Esophagus muscularis mucosa (tissue), 4 donors: ENCODE measurements at regions not wholly inside any gene's neighbourhood (a gene's known extent, or its start where the extent isn't known, plus 50 kb on each side); places are given as distances from the start of the nearest gene placed in this dataset.

Experiments
- DNase-seq: peaks from one replicate; pipeline ENCODE4 v3.0.0-alpha.2; 2017; ENCODE audit errors: extremely low spot score
- H3K27ac ChIP-seq, 4 donors: fragments of 200-600 bp; sonication (generic); replicated peaks in 1 of 4; 1 replicate in 3 of 4; 2 replicates in 1 of 4; pipeline ENCODE4 v1.5.1; 2016 to 2019; ENCODE audit warnings: mild to moderate bottlenecking in 1 of 4
- H3K27me3 ChIP-seq, 4 donors: fragments of 200-600 bp; sonication (generic); one replicate each; pipeline versions ENCODE4 v1.5.1 to v1.6.0; 2016 to 2019
- H3K36me3 ChIP-seq, 4 donors: fragments of 200-600 bp; sonication (generic); one replicate each; pipeline ENCODE4 v1.5.1; 2016 to 2019
- H3K4me1 ChIP-seq, 4 donors: fragments of 200-600 bp; sonication (generic); one replicate each; pipeline ENCODE4 v1.5.1; 2016 to 2019
- H3K4me3 ChIP-seq, 4 donors: fragments of 200-600 bp; sonication (generic); 1 replicate in 2 of 4; 2 replicates in 2 of 4; pipeline ENCODE4 v1.5.1; 2016 to 2019; ENCODE audit warnings: mild to moderate bottlenecking in 4 of 4, moderate library complexity in 1 of 4
- H3K9me3 ChIP-seq, 4 donors: fragments of 200-600 bp; sonication (generic); 1 replicate in 3 of 4; 2 replicates in 1 of 4; pipeline ENCODE4 v1.5.1; 2016 to 2019
- CTCF ChIP-seq, 3 experiments: fragments of 200-600 bp in 2 of 3; fragments of 450-650 bp in 1 of 3; sonication (generic) in 2 of 3; IDR thresholded peaks; one replicate each; pipeline ENCODE4 v1.5.1; 2017 to 2019; ENCODE audit warnings: antibody characterized with exemption in 3 of 3, mild to moderate bottlenecking in 2 of 3, moderate library complexity in 1 of 3
- EP300 ChIP-seq: sonication (generic); formaldehyde crosslinking; IDR thresholded peaks from one replicate; pipeline ENCODE4 v1.6.1; 2017; ENCODE audit warnings: antibody characterized with exemption
- POLR2A ChIP-seq: fragments of 450-650 bp; IDR thresholded peaks from one replicate; pipeline ENCODE4 v1.6.1; 2017; ENCODE audit warnings: antibody characterized with exemption, moderate library complexity, mild to moderate bottlenecking, low read depth
- POLR2AphosphoS5 ChIP-seq, 2 donors: sonication (generic); formaldehyde crosslinking; IDR thresholded peaks; one replicate each; pipeline ENCODE4 v1.6.1; 2017; ENCODE audit warnings: antibody characterized with exemption in 2 of 2
- WGBS: methylation state at CpG from one replicate; pipeline ENCODE4 v1.1.5; 2018; 5-methylcytosine and 5-hydroxymethylcytosine counted together
- intact Hi-C: fragments of 100-400 bp; cut with DNase I; formaldehyde crosslinking; loops from one replicate; pipeline ENCODE4 v1.15.1; 2023

GRCh38 chr3:27574438-27574795 lies 90.2 kb upstream of the SLC4A7 start:
- DNase-seq = no peak
- no peak for TF ChIP-seq EP300
- no peak for TF ChIP-seq CTCF (IDR thresholded peaks at IDR 0.05)
- no peak for TF ChIP-seq POLR2AphosphoS5 (IDR thresholded peaks at IDR 0.05)
- no peak for TF ChIP-seq POLR2A
- Histone ChIP-seq H3K4me3 (no peak overlapping the region), H3K27ac (no peak overlapping the region), H3K9me3 (no peaks in the 10 kb centered on the region), H3K27me3 (no peaks in the 10 kb centered on the region), H3K4me1 (peaks cover 0 to 14% (median 9%) of the 10 kb centered on the region in 4 donors), H3K36me3 (no peaks in the 10 kb centered on the region)
- WGBS = 89% methylated on average over 6 of the region's 6 CpGs
- intact Hi-C loops = no loop called here

DNA sequence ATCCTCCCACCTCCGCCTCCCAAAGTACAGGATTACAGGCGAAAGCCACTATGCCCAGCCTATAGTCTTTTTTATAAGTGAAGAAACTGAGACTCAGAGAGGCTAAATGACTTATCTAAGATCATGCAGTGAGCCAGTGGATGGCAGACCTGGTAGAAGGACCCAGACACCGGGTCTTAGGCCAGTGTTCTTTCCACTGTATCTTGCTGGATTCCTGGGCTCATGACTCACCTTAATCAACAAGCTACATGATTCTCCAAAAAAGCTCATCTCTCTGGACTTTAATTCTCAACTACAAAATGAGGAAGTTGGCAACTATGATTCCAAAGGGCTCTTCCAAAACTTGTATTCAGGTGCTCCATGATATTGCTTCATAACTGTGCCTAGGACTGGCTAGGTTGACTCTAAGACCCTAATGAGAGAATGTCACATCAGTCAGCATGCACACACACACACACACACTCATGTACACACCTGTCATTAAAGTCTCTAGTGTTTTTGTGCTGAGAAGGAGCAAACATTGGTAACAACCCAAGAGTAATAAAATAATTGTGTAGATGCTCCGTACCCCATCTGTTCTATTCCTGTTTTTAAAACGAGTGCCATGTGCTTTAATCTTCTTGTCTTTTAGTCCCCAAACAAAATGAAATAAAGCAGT lies 89.7 kb upstream of the SLC4A7 start:
- no peaks in the 10 kb centered on the region for H3K9me3 ChIP-seq
- H3K27ac ChIP-seq = no peak overlapping the region
- H3K27me3 ChIP-seq = no peaks in the 10 kb centered on the region
- intact Hi-C loops = no loop called here
- H3K4me1 ChIP-seq = peaks cover 0 to 16% (median 9%) of the 10 kb centered on the region in 4 donors
- TF ChIP-seq CTCF (IDR thresholded peaks at IDR 0.05) (no peak), POLR2AphosphoS5 (IDR thresholded peaks at IDR 0.05) (no peak), POLR2A (no peak), EP300 (no peak)
- WGBS = 88% methylated on average over 5 of the region's 5 CpGs
- H3K36me3 ChIP-seq = no peaks in the 10 kb centered on the region
- no peak for DNase-seq
- no peak overlapping the region for H3K4me3 ChIP-seq

- no peak for DNase-seq
- Histone ChIP-seq H3K27me3 (no peaks in the 10 kb centered on the region), H3K4me3 (no peak overlapping the region), H3K27ac (no peak overlapping the region), H3K36me3 (no peaks in the 10 kb centered on the region), H3K9me3 (no peaks in the 10 kb centered on the region), H3K4me1 (peaks cover 5 to 23% (median 16%) of the 10 kb centered on the region in 4 donors)
- no peak for TF ChIP-seq POLR2AphosphoS5 (IDR thresholded peaks at IDR 0.05)
- TF ChIP-seq POLR2A = no peak
- no peak for TF ChIP-seq EP300
- TF ChIP-seq CTCF (IDR thresholded peaks at IDR 0.05) = no peak
- intact Hi-C loops = no loop called here
- WGBS = 97% methylated on average over 3 of the region's 3 CpGs
Measured at GRCh38 chr3:27573138-27573537, 89.0 kb upstream of the SLC4A7 start.

DNA sequence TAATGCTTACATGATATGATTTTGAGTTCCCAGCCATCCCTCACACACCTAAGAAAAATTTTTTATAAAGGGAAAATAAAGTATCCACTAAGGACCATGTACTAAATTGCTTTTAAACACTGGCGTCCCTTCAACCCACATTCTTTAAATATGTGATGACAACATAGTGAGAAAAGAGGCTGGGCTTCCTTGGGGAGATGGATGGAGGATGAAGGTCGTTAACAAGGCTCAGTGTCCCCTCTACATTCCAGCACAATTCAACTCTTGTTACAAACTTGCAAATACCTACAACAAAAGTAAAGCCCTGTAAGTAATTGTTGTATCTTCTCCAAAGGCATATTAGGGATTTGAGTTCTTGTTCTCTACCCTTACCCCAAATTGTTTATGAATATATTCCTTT lies 87.2 kb upstream of the SLC4A7 start:
- Histone ChIP-seq H3K27ac (no peak overlapping the region), H3K9me3 (no peaks in the 10 kb centered on the region), H3K4me1 (peaks cover 5 to 27% (median 20%) of the 10 kb centered on the region in 4 donors), H3K27me3 (no peaks in the 10 kb centered on the region), H3K36me3 (no peaks in the 10 kb centered on the region), H3K4me3 (no peak overlapping the region)
- WGBS = 68% methylated on average over 2 of the region's 2 CpGs
- TF ChIP-seq CTCF (IDR thresholded peaks at IDR 0.05) = no peak
- TF ChIP-seq POLR2AphosphoS5 (IDR thresholded peaks at IDR 0.05) = no peak
- TF ChIP-seq POLR2A = no peak
- TF ChIP-seq EP300 = no peak
- no peak for DNase-seq
- intact Hi-C loops = no loop called here
